Fibroblast of pulmonary artery (primary cell): ENCODE measurements at regions not wholly inside any gene's neighbourhood (a gene's known extent, or its start where the extent isn't known, plus 50 kb on each side); places are given as distances from the start of the nearest gene placed in this dataset.

Experiments
- DNase-seq: peaks from one replicate; pipeline ENCODE4 v3.0.0-alpha.2; 2010; ENCODE audit warnings: low read depth
- H3K4me3 ChIP-seq: replicated peaks from 2 replicates; pipeline ENCODE4 v1.5.1; 2011; ENCODE audit warnings: low read depth, mild to moderate bottlenecking, control low read depth, low read length, moderate library complexity
- CTCF ChIP-seq: IDR thresholded peaks from 2 replicates; pipeline ENCODE4 v1.5.1; 2011; ENCODE audit warnings: mild to moderate bottlenecking, control low read depth, low read length, inconsistent platforms; ENCODE audit errors: missing control alignments

GRCh38 chr3:22777834-22778233, 425.3 kb upstream of the UBE2E2 start:
- TF ChIP-seq CTCF: no peak
- no peak for DNase-seq
- H3K4me3 ChIP-seq: no peak overlapping the region

- H3K4me3 ChIP-seq: no peak overlapping the region
- TF ChIP-seq CTCF: no peak
- no peak for DNase-seq
Measured at GRCh38 chr3:22779737-22780136, 423.4 kb upstream of the UBE2E2 start.

GRCh38 chr3:22792533-22792932, 410.6 kb upstream of the UBE2E2 start:
- no peak for TF ChIP-seq CTCF
- no peak for DNase-seq
- H3K4me3 ChIP-seq: no peak overlapping the region

GRCh38 chr3:22795917-22796316, 407.2 kb upstream of the UBE2E2 start:
- DNase-seq: no peak
- no peak overlapping the region for H3K4me3 ChIP-seq
- TF ChIP-seq CTCF: no peak

- TF ChIP-seq CTCF: no peak
- no peak overlapping the region for H3K4me3 ChIP-seq
- no peak for DNase-seq
Measured at GRCh38 chr3:22798461-22798860, 404.7 kb upstream of the UBE2E2 start.

GRCh38 chr3:22819209-22819608, 383.9 kb upstream of the UBE2E2 start:
- no peak for TF ChIP-seq CTCF
- H3K4me3 ChIP-seq: no peak overlapping the region
- no peak for DNase-seq

GRCh38 chr3:22835041-22835440, 368.1 kb upstream of the UBE2E2 start:
- no peak for TF ChIP-seq CTCF
- H3K4me3 ChIP-seq: no peak overlapping the region
- peak; percentile 1 for DNase-seq
